Neural progenitor cell (in vitro differentiated cells): ENCODE measurements at regions not wholly inside any gene's neighbourhood (a gene's known extent, or its start where the extent isn't known, plus 50 kb on each side); places are given as distances from the start of the nearest gene placed in this dataset.

Source experiments
- DNase-seq: peaks from one replicate; pipeline ENCODE4 v3.0.0-alpha.2; 2016; ENCODE audit warnings: low spot score
- H2AFZ ChIP-seq: fragments of 200-600 bp; sonication (generic); replicated peaks from 2 replicates; pipeline ENCODE4 v1.6.1; 2016; ENCODE audit warnings: antibody characterized with exemption
- H3F3A ChIP-seq: fragments of 200-600 bp; sonication (generic); 2 replicates; pipeline ENCODE4 v1.6.1; 2016; ENCODE audit warnings: antibody characterized with exemption, low read depth
- H3K27ac ChIP-seq: fragments of 200-600 bp; sonication (generic); 2 replicates; pipeline ENCODE4 v1.5.1; 2016; ENCODE audit warnings: mild to moderate bottlenecking
- H3K27me3 ChIP-seq: fragments of 200-600 bp; sonication (generic); 2 replicates; pipeline ENCODE4 v1.6.1; 2016; ENCODE audit warnings: mild to moderate bottlenecking, moderate library complexity
- H3K36me3 ChIP-seq: fragments of 200-600 bp; sonication (generic); 2 replicates; pipeline ENCODE4 v1.5.1; 2016
- H3K4me1 ChIP-seq: fragments of 200-600 bp; sonication (generic); 2 replicates; pipeline ENCODE4 v1.6.1; 2016; ENCODE audit warnings: mixed run types
- H3K4me2 ChIP-seq: fragments of 200-600 bp; sonication (generic); 2 replicates; pipeline ENCODE4 v1.6.1; 2016
- H3K4me3 ChIP-seq: fragments of 200-600 bp; sonication (generic); 2 replicates; pipeline ENCODE4 v1.5.1; 2016
- H3K79me2 ChIP-seq: fragments of 200-600 bp; sonication (generic); 2 replicates; pipeline ENCODE4 v1.6.1; 2016; ENCODE audit warnings: low read depth
- H3K9ac ChIP-seq: fragments of 200-600 bp; sonication (generic); 2 replicates; pipeline ENCODE4 v1.6.1; 2016
- H3K9me3 ChIP-seq: fragments of 200-600 bp; sonication (generic); 2 replicates; pipeline ENCODE4 v1.5.1; 2016; ENCODE audit warnings: low read depth
- H4K20me1 ChIP-seq: fragments of 200-600 bp; sonication (generic); 2 replicates; pipeline ENCODE4 v1.6.1; 2016; ENCODE audit warnings: low read depth
- H3K27ac Mint-ChIP-seq: 3 replicates; pipeline ENCODE4 v1.8.0; 2021; ENCODE audit warnings: mixed read lengths
- H3K27me3 Mint-ChIP-seq: 2 replicates; pipeline ENCODE4 v1.8.0; 2022; ENCODE audit warnings: low read depth, mild to moderate bottlenecking, inconsistent platforms, moderate library complexity, mixed read lengths; ENCODE audit not compliant: insufficient read depth
- H3K36me3 Mint-ChIP-seq: 3 replicates; pipeline ENCODE4 v1.8.0; 2021; ENCODE audit warnings: mixed read lengths
- H3K4me1 Mint-ChIP-seq: 3 replicates; pipeline ENCODE4 v1.8.0; 2021; ENCODE audit warnings: mixed read lengths
- H3K4me3 Mint-ChIP-seq: 3 replicates; pipeline ENCODE4 v1.8.0; 2021; ENCODE audit warnings: mild to moderate bottlenecking, moderate library complexity, mixed read lengths
- H3K9me3 Mint-ChIP-seq: 3 replicates; pipeline ENCODE4 v1.8.0; 2020; ENCODE audit warnings: mixed read lengths
- EZH2 ChIP-seq: fragments of 200-600 bp; sonication (generic); IDR thresholded peaks from 2 replicates; pipeline ENCODE4 v1.6.1; 2017; ENCODE audit warnings: antibody characterized with exemption, mild to moderate bottlenecking, moderate library complexity
- EZH2phosphoT487 ChIP-seq: fragments of 200-600 bp; sonication (generic); IDR thresholded peaks from 2 replicates; pipeline ENCODE4 v1.6.1; 2017; ENCODE audit warnings: antibody characterized with exemption
- TF ChIP-seq, protein P1 (sequence below): fragments of 200-600 bp; sonication (generic); IDR thresholded peaks from 2 replicates; pipeline ENCODE4 v1.5.1; 2017; ENCODE audit warnings: antibody characterized with exemption, mild to moderate bottlenecking

DNA sequence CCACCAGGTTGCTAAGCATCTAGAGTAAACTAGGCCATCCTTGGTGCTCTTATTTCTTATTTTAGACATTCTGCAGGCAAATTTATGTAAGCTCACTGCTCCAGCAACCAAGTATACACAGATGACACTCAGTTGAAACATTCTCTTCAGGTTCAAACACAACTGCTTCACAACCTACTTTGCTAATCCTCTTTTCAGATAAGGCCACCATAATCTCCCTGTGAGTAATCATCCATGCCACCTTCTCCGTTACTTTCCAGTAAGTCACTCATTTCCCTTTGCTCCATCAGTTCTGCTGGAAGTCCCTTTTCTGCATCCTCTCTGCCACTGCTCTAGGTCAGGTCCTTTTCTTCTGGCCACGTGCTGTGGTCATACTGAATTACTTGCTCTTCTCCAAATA lies 120.2 kb upstream of the WDFY3 start:
- Histone ChIP-seq H2AFZ (no peak overlapping the region), H3K9me3 (peaks cover 5% of the 10 kb centered on the region), H3K36me3 (no peaks in the 10 kb centered on the region), H3K4me2 (no peak overlapping the region), H3K27me3 (no peaks in the 10 kb centered on the region), H3K9ac (no peak overlapping the region), H3K4me3 (no peak overlapping the region), H3F3A (no peaks in the 10 kb centered on the region), H3K27ac (no peak overlapping the region), H4K20me1 (no peaks in the 10 kb centered on the region), H3K4me1 (peaks cover 8% of the 10 kb centered on the region), H3K79me2 (no peaks in the 10 kb centered on the region)
- H3K9me3 Mint-ChIP-seq, result peaks cover 14% of the 10 kb centered on the region
- H3K4me3 Mint-ChIP-seq, result no peak overlapping the region
- DNase-seq, result no peak
- H3K27me3 Mint-ChIP-seq, result peaks cover under 1% of the 10 kb centered on the region
- no peaks in the 10 kb centered on the region for H3K36me3 Mint-ChIP-seq
- no peaks in the 10 kb centered on the region for H3K4me1 Mint-ChIP-seq
- no peak overlapping the region for H3K27ac Mint-ChIP-seq
- TF ChIP-seq, protein P1, sequence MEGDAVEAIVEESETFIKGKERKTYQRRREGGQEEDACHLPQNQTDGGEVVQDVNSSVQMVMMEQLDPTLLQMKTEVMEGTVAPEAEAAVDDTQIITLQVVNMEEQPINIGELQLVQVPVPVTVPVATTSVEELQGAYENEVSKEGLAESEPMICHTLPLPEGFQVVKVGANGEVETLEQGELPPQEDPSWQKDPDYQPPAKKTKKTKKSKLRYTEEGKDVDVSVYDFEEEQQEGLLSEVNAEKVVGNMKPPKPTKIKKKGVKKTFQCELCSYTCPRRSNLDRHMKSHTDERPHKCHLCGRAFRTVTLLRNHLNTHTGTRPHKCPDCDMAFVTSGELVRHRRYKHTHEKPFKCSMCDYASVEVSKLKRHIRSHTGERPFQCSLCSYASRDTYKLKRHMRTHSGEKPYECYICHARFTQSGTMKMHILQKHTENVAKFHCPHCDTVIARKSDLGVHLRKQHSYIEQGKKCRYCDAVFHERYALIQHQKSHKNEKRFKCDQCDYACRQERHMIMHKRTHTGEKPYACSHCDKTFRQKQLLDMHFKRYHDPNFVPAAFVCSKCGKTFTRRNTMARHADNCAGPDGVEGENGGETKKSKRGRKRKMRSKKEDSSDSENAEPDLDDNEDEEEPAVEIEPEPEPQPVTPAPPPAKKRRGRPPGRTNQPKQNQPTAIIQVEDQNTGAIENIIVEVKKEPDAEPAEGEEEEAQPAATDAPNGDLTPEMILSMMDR, result no peak
- no peak for TF ChIP-seq EZH2phosphoT487
- no peak for TF ChIP-seq EZH2

DNA sequence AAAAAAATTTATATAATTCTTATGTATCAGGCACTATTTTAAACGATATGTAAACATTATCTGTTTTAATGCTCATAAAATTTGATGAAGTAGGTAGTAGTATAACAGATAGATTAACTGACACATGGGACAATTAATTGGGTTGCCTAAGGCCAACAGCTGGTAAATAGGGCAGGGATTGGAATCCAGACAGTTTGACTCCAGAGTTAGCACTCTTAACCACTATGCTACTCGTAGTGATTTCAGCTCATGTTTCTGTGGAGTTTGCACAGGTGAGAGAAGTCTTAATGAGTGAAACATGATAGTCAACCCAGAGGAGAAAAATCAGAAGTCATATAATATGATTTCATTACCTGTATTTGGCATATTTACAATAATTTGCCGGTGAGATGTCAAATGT lies 126.0 kb upstream of the WDFY3 start:
- H3K27me3 ChIP-seq, result no peaks in the 10 kb centered on the region
- no peaks in the 10 kb centered on the region for H3K4me1 Mint-ChIP-seq
- no peak overlapping the region for H3K27ac ChIP-seq
- H3K79me2 ChIP-seq, result no peaks in the 10 kb centered on the region
- peaks cover 23% of the 10 kb centered on the region for H3K9me3 Mint-ChIP-seq
- no peak overlapping the region for H3K9ac ChIP-seq
- H3K36me3 ChIP-seq, result no peaks in the 10 kb centered on the region
- H3K4me3 ChIP-seq, result no peak overlapping the region
- no peak overlapping the region for H2AFZ ChIP-seq
- H4K20me1 ChIP-seq, result no peaks in the 10 kb centered on the region
- H3K27me3 Mint-ChIP-seq, result no peaks in the 10 kb centered on the region
- H3K4me2 ChIP-seq, result no peak overlapping the region
- no peak overlapping the region for H3K4me3 Mint-ChIP-seq
- H3F3A ChIP-seq, result no peaks in the 10 kb centered on the region
- TF ChIP-seq EZH2phosphoT487 (no peak), EZH2 (no peak)
- TF ChIP-seq, protein P1, result no peak
- no peaks in the 10 kb centered on the region for H3K4me1 ChIP-seq
- no peak for DNase-seq
- no peaks in the 10 kb centered on the region for H3K36me3 Mint-ChIP-seq
- peaks cover 5% of the 10 kb centered on the region for H3K9me3 ChIP-seq
- no peak overlapping the region for H3K27ac Mint-ChIP-seq

DNA sequence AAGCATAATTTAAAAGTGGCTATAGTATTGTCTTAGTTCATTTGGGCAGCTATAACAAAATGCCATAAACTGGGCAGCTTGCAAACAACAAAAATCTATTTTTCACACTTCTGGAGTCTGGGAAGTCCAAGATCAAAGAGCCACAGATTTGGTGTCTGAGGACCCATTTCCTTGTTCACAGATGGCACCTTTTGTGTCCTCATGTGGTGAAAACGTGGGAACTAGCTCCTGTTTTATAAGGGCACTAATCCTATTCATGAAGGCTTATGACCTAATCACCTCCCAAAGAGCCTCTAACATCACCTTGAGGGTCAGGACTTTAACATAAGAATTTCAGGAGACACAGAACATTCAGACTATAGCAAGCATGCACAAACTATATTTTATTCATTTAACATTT lies 126.5 kb upstream of the WDFY3 start:
- H3K36me3 ChIP-seq, result no peaks in the 10 kb centered on the region
- H3K27me3 Mint-ChIP-seq, result no peaks in the 10 kb centered on the region
- H3F3A ChIP-seq, result no peaks in the 10 kb centered on the region
- no peaks in the 10 kb centered on the region for H3K27me3 ChIP-seq
- no peak overlapping the region for H3K4me2 ChIP-seq
- no peak overlapping the region for H3K9ac ChIP-seq
- no peak overlapping the region for H3K27ac ChIP-seq
- peaks cover 5% of the 10 kb centered on the region for H3K9me3 ChIP-seq
- H3K36me3 Mint-ChIP-seq, result no peaks in the 10 kb centered on the region
- H3K4me1 ChIP-seq, result no peaks in the 10 kb centered on the region
- H3K4me3 Mint-ChIP-seq, result no peak overlapping the region
- DNase-seq, result peak; percentile 7
- peaks cover 25% of the 10 kb centered on the region for H3K9me3 Mint-ChIP-seq
- H3K27ac Mint-ChIP-seq, result no peak overlapping the region
- no peak overlapping the region for H2AFZ ChIP-seq
- H3K79me2 ChIP-seq, result no peaks in the 10 kb centered on the region
- no peaks in the 10 kb centered on the region for H3K4me1 Mint-ChIP-seq
- H3K4me3 ChIP-seq, result no peak overlapping the region
- no peaks in the 10 kb centered on the region for H4K20me1 ChIP-seq
- TF ChIP-seq EZH2 (no peak), EZH2phosphoT487 (no peak)
- TF ChIP-seq, protein P1, result no peak
